HEK293T (cell line): ENCODE measurements at regions not wholly inside any gene's neighbourhood (a gene's known extent, or its start where the extent isn't known, plus 50 kb on each side); places are given as distances from the start of the nearest gene placed in this dataset.

ENCODE experiments used
- BHLHE40 ChIP-seq: fragments of 450-650 bp; IDR thresholded peaks from 2 replicates; pipeline ENCODE4 v1.6.1; 2016; ENCODE audit warnings: mild to moderate bottlenecking, moderate library complexity, borderline replicate concordance
- HDGF ChIP-seq: fragments of 450-650 bp; IDR thresholded peaks from 2 replicates; pipeline ENCODE4 v1.6.1; 2017; ENCODE audit warnings: antibody characterized with exemption, borderline replicate concordance
- LEF1 ChIP-seq: fragments of 450-650 bp; IDR thresholded peaks from 2 replicates; pipeline ENCODE4 v1.6.1; 2017; ENCODE audit warnings: mild to moderate bottlenecking, borderline replicate concordance
- PKNOX1 ChIP-seq: fragments of 450-650 bp; IDR thresholded peaks from 2 replicates; pipeline ENCODE4 v1.6.1; 2016
- ZNF384 ChIP-seq: fragments of 450-650 bp; IDR thresholded peaks from 2 replicates; pipeline ENCODE4 v1.6.1; 2016

- no peak for TF ChIP-seq BHLHE40
- TF ChIP-seq ZNF384 = no peak
- TF ChIP-seq PKNOX1 = no peak
- no peak for TF ChIP-seq HDGF
- no peak for TF ChIP-seq LEF1
These were observed 256.2 kb downstream of the ACTL7B start for GRCh38 chr9:108599571-108599970.
